ENCODE measurements at regions not wholly inside any gene's neighbourhood (a gene's known extent, or its start where the extent isn't known, plus 50 kb on each side); places are given as distances from the start of the nearest gene placed in this dataset.

DNA sequence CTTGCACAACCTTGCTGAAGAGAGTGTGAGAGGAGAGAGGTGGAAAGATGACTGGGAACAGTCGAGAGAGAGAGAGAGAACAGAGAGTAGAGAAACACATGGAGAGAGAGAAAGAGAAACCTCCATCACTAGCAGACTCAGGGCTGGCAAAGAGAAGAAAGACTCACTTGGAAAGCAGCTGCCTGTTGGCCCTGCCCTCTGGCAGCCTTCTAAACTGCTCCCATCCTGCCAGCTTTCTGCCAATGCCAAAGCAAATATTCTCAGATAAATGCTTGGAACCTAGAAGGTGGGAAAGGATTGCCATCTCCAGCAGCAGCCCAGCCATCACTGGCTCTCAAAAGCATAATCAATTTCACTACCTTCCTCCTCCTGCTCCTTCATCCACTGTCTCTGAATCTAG lies 107.9 kb upstream of the WSCD2 start:
- TF ChIP-seq, protein P1, sequence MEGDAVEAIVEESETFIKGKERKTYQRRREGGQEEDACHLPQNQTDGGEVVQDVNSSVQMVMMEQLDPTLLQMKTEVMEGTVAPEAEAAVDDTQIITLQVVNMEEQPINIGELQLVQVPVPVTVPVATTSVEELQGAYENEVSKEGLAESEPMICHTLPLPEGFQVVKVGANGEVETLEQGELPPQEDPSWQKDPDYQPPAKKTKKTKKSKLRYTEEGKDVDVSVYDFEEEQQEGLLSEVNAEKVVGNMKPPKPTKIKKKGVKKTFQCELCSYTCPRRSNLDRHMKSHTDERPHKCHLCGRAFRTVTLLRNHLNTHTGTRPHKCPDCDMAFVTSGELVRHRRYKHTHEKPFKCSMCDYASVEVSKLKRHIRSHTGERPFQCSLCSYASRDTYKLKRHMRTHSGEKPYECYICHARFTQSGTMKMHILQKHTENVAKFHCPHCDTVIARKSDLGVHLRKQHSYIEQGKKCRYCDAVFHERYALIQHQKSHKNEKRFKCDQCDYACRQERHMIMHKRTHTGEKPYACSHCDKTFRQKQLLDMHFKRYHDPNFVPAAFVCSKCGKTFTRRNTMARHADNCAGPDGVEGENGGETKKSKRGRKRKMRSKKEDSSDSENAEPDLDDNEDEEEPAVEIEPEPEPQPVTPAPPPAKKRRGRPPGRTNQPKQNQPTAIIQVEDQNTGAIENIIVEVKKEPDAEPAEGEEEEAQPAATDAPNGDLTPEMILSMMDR (optimal IDR thresholded peaks at IDR 0.05 in 1 of 3, IDR thresholded peaks at IDR 0.05 in 1 of 3, conservative IDR thresholded peaks at IDR 0.05 in 1 of 3; ENCODE audit: extremely low read depth in 1 of 3, insufficient read depth in 2 of 3, low read length in 3 of 3), result no peak
- TF ChIP-seq EZH2 (IDR thresholded peaks at IDR 0.05; ENCODE audit: low read length), result no peak
